HFF-Myc (cell line): ENCODE measurements at regions not wholly inside any gene's neighbourhood (a gene's known extent, or its start where the extent isn't known, plus 50 kb on each side); places are given as distances from the start of the nearest gene placed in this dataset.
"Not testable (repeated sequence)": the region's sequence is repeated elsewhere in the genome, so short reads cannot be mapped to it uniquely, and the experiment has no call there.

Source experiments
- DNase-seq: peaks from one replicate; pipeline ENCODE4 v3.0.0-alpha.2; 2011; ENCODE audit warnings: low read depth; ENCODE audit errors: extremely low read depth
- H3K4me3 ChIP-seq: replicated peaks from 2 replicates; pipeline ENCODE4 v1.5.1; 2011; ENCODE audit warnings: low read depth, mild to moderate bottlenecking, control low read depth, low read length
- TF ChIP-seq, protein P1 (sequence below): IDR thresholded peaks from 2 replicates; pipeline ENCODE4 v1.5.1; 2012; ENCODE audit warnings: mild to moderate bottlenecking, low read depth, low read length, control low read depth; ENCODE audit errors: missing control alignments

GRCh38 chr16:88330971-88331890 is 51.5 kb upstream of the ZNF469 start:
- TF ChIP-seq, protein P1, sequence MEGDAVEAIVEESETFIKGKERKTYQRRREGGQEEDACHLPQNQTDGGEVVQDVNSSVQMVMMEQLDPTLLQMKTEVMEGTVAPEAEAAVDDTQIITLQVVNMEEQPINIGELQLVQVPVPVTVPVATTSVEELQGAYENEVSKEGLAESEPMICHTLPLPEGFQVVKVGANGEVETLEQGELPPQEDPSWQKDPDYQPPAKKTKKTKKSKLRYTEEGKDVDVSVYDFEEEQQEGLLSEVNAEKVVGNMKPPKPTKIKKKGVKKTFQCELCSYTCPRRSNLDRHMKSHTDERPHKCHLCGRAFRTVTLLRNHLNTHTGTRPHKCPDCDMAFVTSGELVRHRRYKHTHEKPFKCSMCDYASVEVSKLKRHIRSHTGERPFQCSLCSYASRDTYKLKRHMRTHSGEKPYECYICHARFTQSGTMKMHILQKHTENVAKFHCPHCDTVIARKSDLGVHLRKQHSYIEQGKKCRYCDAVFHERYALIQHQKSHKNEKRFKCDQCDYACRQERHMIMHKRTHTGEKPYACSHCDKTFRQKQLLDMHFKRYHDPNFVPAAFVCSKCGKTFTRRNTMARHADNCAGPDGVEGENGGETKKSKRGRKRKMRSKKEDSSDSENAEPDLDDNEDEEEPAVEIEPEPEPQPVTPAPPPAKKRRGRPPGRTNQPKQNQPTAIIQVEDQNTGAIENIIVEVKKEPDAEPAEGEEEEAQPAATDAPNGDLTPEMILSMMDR: no peak
- DNase-seq: no peak
- no peak overlapping the region for H3K4me3 ChIP-seq

- no peak overlapping the region for H3K4me3 ChIP-seq
- TF ChIP-seq, protein P1: no peak
- peak; percentile 95 for DNase-seq
Measured at GRCh38 chr16:88331989-88332920, 50.5 kb upstream of the ZNF469 start.

- not testable (repeated sequence) for DNase-seq
Measured at GRCh38 chr16:88332921-88333825, 49.6 kb upstream of the ZNF469 start.

More at GRCh38 chr16:88332921-88333825, 49.6 kb upstream of the ZNF469 start:
- H3K4me3 ChIP-seq: not testable (repeated sequence)
